GM18867 (cell line): ENCODE measurements at regions not wholly inside any gene's neighbourhood (a gene's known extent, or its start where the extent isn't known, plus 50 kb on each side); places are given as distances from the start of the nearest gene placed in this dataset.
"Not testable (repeated sequence)": the region's sequence is repeated elsewhere in the genome, so short reads cannot be mapped to it uniquely, and the experiment has no call there.

Experiments used
- ATAC-seq: cut with Tn5 transposase; IDR thresholded peaks from one replicate; pipeline ENCODE4 v1.9.1; 2021; ENCODE audit warnings: mild to moderate bottlenecking, moderate library complexity; ENCODE audit not compliant: unreplicated experiment

- no peak for ATAC-seq
Measured at GRCh38 chrX:11836284-11836683, 78.2 kb downstream of the MSL3 start.

- no peak for ATAC-seq
Measured at GRCh38 chrX:11837437-11837836, 79.4 kb downstream of the MSL3 start.

GRCh38 chrX:11864171-11864570, 106.1 kb downstream of the MSL3 start:
- no peak for ATAC-seq

GRCh38 chrX:11867610-11868345, 109.7 kb downstream of the MSL3 start:
- peak; percentile 65 for ATAC-seq

GRCh38 chrX:11870789-11871188, 112.8 kb downstream of the MSL3 start:
- no peak for ATAC-seq

- no peak for ATAC-seq
Measured at GRCh38 chrX:11881485-11882170, 123.6 kb downstream of the MSL3 start.

GRCh38 chrX:11886745-11887144, 128.7 kb downstream of the MSL3 start:
- ATAC-seq = no peak

DNA sequence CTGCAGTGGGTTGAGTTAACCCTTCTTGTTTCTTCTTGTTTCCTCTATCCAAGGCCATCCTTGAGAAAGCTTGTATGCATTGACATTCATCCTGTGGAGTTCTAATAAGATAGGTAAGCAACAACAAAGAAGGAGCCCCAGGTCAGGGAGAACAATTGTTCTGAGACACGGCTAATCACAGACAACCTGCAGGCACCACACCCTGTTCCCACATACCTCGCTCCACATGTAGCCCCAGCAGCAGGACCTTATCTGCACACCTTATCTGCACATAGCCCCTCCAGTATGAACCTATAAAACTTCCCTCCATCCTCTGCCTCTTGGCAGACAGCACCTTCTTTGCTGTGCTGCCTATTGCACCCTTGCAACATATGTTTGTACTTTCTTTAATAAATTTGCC, 129.1 kb downstream of the MSL3 start:
- no peak for ATAC-seq

- no peak for ATAC-seq
Measured at GRCh38 chrX:11888421-11888820, 130.4 kb downstream of the MSL3 start.

DNA sequence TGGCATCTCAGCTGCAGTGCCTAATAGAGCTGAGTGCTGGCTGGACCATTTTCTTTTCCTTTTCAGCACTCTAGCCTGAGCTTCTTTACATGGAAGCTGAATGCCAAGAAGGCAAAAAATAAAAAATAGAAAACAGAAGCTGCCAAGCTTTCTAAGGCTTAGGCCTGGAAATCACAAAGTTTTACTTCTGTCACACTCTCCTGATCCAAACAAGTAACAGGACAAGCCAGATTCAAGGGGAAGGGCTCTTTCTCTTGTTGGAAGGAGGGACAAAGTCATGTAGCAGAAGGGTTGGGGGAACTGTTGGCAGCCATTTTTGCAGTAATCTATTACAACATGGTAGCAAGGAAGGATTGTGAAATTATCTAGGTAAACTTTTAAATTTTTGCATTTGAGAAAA, 131.8 kb downstream of the MSL3 start:
- no peak for ATAC-seq

DNA sequence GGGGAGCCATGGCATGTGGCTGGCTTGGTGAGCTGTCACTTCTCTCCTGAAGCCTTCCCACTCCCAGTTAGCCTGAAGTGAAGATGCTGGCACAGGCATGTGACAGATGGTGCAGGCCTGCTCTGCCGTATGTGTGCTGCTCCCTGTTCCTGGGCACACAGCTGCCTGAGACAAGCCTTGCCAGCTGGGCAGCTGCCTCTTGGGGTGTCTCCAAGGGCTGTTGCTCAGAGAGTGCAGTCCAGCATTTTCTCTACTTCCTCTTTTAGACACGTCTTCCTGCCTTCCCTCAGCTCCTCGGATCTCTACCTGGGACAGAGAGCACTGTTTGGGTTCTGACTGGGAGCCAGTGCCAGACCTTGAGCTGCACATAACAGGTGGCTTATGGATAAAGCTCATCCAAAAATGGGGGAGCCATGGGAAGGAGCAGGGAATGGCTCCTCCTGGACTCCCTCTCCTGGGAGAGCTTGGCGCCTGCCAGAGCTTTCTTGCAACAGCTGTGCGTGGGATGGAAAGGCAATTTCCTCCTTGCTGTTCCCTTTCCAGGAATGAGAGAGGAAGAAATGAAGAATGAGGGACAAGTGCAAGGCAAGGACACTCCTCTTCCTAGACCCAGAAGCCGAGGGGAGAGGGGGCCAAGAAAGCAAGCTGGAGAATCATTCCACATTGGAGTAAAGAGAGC, 132.9 kb downstream of the MSL3 start:
- no peak for ATAC-seq

DNA sequence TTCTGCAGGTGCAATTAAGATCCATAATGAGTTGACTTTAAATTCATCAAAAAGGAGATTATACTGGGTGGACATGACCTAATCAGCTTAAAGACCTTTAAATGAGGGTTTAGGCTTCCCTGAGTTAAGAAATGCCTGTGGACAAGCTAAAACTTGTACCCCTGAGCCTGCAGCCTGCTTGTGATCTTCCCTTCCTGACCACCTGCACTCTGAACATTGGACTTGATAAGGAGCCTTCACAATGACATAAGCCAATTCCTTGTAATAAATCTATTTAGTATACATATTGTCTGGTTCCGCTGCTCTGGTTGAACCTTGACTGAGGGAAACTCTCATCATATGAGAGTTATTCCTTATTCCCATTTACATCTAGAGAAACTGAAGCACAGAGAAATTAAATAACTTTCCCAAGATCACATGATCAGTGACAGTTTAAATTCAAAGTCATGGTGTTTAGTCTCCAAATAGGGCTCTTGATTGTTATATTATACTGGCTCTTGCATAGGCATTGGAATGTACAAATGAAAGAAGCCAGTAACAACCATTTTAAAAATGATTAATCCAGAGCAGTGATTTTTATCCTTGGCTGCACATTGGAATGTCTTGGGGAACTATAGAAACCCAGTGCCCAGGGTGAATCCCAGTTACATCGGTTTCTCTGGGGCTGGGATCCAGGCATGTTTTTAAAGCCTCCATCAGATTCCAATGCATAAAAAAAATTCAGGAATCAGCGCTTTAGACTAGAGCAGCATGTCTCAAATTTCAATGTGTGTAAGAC, 136.1 kb downstream of the MSL3 start:
- ATAC-seq = no peak

GRCh38 chrX:11899091-11899490, 141.1 kb downstream of the MSL3 start:
- no peak for ATAC-seq

DNA sequence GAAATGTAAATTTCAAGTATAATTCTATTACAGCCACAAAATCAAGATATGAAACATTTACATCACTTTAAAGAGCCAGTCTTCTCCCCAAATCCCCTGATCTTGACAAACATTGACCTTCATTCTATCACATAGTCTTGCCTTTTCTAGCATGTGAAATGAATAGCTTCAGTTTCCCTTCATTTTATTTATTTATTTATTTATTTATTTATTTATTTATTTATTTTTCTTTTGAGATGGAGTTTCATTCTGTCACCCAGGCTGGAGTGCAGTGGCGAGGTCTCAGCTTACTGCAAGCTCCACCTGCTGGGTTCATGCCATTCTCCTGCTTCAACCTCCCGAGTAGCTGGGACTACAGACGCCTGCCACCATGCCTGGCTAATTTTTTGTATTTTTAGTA, 147.9 kb downstream of the MSL3 start:
- not testable (repeated sequence) for ATAC-seq

- ATAC-seq = peak; percentile 92
Measured at GRCh38 chrX:11908371-11908770, 150.3 kb downstream of the MSL3 start.

DNA sequence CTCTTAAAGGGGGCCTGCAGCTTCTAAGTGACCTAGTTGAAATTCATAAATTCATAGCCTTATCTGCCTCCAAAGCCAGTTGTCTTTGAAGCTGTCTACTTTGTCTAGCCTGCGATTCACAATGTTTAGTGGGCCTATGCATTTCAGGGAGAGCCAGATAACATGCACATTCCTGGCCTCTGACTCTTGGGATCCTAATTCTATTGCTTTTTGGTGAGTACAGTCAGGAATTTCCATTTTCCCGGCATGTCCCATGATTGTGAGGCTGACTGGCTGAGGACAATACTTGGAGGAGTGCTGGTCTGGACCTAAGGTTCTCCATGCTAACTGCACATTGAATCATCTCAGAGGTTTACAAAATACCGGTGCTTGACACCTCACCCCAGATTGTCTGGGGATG, 155.0 kb downstream of the MSL3 start:
- no peak for ATAC-seq

DNA sequence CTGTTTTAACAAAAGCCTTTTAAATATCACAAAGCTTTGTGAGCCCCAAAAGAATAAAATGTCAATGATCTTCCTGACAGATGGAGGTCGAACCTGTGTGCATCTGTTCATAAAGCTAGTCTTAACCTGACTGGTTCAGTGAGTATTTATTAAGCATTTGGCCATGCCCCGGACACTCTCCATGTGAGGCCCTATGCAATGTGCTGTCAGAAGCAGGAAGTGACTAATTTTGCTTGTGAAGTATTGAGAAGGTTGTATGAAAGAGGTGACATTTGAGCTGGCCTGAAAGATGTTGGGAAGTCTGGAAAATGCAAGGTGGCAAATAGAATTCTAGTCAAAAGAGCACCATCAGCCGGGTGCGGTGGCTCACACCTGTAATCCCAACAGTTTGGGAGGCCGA, 171.4 kb downstream of the MSL3 start:
- ATAC-seq = no peak

DNA sequence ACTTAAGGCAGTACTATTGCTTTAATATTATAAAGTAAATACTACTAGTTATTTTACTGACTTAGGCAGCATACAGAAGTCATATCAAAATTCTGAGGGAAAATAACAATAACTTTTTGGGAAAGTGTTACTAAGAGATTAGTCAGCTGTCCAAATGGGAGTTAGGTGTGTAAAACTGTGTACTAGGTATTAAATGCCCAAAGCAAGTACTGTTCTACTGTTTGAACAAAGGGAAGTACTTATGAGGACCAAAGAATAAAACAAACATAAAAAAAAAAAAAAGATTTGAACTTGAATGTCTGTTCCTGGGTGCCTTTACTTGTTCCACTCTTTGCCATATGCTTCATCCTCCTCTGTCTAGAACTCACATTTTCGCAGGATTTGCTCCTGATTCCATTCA, 174.4 kb downstream of the MSL3 start:
- ATAC-seq = no peak

- ATAC-seq = no peak
Measured at GRCh38 chrX:11934089-11934488, 176.1 kb downstream of the MSL3 start.

DNA sequence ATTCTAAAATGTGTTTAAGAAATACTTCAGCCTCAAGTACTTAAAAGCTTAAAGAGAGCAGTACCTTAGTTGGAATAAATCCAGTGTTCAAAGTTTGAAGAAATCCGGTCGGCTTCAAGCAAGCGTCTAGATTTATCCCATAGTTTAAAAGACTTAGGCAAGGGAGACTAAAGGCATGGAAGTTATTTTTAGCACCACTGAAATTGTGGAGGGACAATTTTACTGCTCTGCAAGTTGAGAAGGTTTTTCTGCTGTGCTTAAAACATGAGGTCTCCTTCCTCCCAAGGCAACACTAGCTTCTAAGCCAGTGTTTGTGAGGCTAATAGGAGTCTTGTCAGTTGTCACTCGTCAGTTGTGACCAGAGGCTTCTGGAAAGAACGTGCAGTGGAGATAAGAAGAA, 183.5 kb downstream of the MSL3 start:
- no peak for ATAC-seq

- ATAC-seq = peak; percentile 83
Measured at GRCh38 chrX:11944501-11944900, 186.5 kb downstream of the MSL3 start.
